HG03342 (cell line): ENCODE measurements at regions not wholly inside any gene's neighbourhood (a gene's known extent, or its start where the extent isn't known, plus 50 kb on each side); places are given as distances from the start of the nearest gene placed in this dataset.

ENCODE experiments used
- ATAC-seq: cut with Tn5 transposase; IDR thresholded peaks from one replicate; pipeline ENCODE4 v1.9.1; 2021; ENCODE audit warnings: mild to moderate bottlenecking, moderate library complexity; ENCODE audit not compliant: unreplicated experiment

DNA sequence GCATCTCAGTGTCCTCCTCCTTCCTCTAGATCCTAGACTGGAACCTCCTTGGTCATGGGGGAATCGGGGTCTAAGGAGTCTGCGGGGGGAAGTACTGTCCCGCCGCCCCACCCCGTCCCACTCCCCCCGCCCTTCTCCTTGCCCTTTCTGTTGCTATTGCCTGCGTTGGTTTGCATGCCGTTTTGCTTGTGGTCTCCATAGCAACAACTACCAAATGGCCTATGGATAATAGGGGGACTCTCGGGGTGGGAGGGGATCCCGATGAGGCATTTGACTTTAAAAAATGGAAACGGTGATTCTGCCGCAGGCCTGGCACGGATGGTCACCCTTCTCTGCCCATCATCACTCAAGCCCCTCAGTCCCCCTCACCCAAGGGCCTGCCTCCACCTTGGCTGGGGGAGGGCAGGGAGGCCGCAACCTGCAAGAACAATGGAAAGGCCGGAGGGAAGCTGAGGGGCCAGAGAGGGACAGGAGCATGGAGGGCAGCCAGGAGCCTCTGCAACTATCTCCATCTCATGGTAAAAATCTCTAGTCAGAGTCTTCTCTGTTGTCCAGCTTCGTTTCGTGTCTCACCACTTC is 231.4 kb upstream of the TNRC6C start:
- ATAC-seq, result no peak

DNA sequence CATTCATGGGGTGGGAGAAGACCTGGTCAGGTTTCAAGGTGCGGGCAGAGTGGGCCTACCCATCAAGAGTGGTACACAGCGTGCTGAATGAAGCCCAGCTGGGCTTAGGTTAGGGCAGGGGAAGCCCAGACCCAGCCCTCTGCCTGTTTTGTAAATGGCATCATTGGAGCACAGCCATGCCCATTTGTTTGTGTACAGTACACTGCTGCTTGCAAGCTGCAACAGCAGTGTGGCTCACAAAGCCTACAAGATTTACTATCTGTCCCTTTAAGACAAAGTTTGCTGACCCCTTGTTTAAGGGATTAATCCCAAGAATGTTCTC is 230.1 kb upstream of the TNRC6C start:
- ATAC-seq, result no peak

DNA sequence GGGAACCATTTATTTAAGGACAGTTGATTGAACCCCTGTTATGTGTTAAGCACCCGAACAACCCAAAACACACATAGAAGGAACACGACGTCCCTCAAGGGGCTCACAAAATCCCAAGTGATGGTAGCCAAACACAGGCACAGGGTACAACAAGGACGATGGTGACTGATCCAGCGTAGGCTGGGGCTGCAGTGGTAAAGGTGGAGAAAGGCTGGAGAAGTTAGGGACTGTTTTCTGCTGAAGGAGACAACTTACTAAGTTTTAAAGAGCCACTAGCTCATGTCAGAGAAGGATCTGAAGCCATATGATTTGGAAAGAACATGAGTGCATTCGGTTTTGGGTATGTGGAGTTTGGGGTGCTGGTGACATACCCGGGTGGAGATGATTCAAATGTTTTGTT is 229.6 kb upstream of the TNRC6C start:
- no peak for ATAC-seq

DNA sequence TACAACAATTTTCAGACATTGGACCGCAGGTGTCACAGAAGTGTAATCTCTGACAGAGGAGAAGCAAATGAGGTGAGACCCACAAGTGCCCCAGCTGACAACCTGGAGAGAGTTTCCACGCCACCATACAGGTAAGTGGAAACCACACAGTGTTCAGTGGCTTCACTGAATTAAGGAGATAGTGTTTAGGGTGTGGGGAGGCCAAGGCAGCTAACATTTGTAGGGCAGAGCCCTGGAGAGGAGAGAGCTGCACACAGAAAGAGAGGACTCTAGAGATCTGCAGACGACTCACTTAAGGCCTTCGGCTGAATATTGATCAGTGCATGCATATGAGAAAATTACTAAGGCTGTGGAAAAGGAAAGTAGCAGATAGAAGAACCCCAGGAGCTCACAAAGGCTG is 228.9 kb upstream of the TNRC6C start:
- no peak for ATAC-seq

DNA sequence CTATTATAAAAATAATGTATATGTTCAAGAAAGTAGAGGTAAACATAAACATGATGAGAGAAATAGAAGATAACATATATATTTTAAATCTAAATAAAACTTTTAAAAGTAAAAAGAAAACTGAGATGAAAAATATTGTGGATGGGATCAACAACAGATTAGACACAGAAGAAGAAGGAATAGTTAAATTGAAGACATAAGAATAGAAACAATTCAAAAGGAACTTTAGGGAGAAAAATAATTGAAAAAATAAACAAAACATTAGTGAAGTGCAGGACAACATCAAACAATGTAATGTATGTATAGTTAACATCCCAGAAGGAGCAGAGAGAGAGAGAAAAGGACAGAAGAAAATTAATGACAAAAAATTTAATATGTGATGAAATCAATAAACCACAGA is 228.1 kb upstream of the TNRC6C start:
- ATAC-seq, result no peak

DNA sequence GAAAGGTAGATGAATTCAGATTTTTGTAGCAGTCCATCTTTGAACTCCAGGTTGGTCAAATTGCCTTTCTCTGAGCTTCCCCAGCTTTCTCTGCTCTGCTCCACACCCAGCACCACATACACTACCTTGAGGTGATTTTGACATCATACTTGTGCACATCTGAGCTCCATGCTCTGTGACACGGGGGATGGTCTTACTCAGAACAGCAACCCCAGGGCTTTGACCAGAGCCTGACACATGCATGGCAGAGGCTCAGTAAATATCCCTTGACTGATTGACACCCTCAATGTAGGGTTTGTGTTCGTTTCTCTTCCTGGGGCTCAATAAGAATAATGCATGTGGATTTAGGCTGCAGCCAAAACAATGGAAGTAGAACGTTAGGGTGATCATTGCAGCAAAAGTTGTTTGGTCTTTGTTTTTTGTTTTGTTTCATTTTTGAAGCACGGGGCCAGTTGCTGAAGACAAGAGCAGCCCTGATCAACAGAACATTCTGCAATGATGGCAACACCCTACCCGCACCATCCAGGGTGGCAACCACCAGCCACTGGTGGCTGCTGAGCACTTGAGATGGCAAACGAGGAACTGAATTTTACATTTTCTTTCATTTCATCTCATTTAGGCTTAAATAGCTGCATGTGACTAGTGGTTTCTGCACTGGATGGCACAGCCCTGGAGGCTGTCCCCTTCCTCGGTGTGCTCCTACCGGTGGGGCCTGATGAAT is 224.8 kb upstream of the TNRC6C start:
- ATAC-seq, result no peak

DNA sequence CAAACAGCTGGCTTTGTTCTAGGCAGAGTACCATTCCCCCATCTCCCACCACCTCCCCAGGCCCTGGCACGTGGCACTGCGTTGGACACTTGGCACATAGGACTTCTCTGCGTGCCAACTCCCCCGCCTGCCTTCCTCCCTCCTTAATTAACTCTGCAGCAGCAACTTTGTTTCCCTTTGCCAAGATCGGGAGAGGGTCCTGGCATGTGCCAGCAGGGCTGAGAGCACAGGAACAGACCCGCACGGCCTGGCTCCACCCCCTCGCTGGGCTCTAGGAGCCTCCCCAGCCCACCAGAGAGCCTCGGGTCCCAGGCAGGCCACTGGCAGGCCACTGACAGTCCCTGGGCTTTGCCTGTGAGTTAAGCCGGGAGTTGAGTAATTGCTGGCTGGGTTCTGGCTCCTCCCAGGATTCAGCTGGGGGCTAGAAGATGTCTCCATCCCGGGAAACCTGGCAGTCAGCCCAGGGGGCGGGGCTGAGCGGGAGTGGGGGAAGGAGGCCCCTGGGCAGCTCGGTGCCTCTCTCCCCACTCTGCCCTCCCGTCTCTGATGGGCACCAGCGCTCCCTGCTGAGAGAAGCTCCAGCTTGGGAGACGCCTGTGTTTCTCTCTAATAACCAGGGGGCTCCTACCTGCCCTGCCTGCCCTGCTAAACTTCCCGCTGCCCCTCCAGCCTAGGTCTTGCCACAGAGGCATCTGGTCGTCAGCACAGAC is 224.0 kb upstream of the TNRC6C start:
- no peak for ATAC-seq

DNA sequence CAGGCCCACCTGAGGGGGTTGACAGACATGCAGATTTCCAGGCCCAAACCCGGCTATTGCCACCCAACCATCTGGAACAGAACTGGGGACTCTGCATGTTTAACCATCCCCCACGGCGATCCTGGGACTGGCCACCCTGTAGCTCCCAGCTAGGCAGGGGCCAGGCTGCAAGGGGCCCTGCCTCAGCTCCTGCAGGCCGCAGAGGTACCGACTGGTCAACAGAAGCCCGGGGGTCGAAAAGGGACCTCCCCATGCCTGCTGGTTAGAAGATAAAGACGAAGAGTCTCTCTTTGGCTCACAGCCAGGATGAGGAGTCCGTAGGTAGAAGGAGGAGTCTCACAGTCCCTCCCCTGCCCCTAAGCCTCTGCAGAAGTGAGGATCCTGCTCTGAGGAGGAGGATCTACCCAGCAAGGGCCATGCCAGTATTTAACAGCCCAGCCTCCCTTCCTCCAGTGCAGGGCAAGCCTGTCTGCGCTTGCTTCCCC is 223.4 kb upstream of the TNRC6C start:
- no peak for ATAC-seq

DNA sequence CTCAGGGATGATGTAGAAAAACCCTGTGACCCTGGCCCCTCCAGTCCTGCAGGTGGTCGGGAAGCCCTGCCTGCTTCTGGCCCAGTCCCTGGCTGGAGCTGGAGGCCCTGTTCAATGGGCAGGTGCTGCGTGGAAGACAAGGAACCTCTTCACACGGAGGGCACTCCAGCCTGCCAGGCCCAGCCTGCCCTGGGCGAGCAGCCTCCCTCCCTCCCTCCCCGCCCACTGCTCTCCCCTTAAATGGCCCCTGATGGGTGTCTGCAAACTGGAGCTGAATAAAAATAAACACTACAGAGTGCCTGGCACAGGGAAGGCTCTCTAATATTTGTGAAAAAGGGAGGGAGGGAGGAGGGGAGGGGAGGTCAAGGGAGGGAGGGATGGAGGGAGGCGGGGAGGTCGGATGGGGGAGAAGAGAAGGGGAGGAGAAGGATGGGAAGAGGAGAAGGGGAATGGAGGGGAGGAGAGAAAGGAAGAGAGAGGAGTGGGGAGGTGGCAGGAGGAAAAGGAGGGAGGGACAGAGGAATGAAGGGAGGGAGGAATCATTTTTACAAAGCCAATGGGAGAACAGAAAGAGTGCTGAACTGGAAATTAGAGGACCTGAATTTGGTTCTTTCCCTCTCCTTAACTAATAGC is 222.8 kb upstream of the TNRC6C start:
- no peak for ATAC-seq

DNA sequence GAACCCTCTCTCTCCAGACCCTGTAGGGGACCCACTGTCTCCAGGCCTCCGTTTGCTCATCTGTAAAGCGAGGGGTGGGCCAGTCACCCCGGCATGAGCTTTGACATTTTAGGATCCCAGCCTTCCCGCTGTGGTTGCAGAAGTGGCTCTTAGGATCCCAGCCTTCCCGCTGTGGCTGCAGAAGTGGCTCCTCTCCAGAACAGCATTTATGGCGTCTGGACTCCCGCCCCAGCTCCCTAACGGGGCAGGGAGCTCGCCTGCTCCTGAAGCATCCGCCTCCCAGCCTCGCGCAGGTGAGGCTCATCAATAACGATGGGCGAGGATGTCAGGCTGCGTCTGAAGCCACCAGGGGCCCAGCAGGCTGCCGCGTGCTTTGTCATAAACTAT is 222.3 kb upstream of the TNRC6C start:
- ATAC-seq, result no peak

DNA sequence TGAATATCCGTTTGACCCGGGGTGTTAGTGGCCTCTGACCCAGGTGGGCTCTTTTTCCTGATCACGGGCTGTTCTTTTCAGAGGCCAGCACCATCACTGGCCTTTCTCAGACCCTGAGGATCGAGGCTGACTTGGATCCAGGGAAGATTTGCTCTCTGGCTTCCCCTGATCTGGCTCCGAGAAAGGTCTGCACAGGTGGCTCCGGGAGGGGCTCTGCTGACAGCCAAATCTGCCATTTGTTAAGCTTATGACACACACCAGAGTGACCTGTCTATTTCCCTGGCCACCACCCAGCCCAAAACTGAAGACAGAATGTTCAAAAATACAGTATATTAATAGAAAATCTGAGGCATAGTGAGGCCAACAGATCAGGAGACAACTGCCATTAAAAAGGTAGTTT is 221.8 kb upstream of the TNRC6C start:
- no peak for ATAC-seq

DNA sequence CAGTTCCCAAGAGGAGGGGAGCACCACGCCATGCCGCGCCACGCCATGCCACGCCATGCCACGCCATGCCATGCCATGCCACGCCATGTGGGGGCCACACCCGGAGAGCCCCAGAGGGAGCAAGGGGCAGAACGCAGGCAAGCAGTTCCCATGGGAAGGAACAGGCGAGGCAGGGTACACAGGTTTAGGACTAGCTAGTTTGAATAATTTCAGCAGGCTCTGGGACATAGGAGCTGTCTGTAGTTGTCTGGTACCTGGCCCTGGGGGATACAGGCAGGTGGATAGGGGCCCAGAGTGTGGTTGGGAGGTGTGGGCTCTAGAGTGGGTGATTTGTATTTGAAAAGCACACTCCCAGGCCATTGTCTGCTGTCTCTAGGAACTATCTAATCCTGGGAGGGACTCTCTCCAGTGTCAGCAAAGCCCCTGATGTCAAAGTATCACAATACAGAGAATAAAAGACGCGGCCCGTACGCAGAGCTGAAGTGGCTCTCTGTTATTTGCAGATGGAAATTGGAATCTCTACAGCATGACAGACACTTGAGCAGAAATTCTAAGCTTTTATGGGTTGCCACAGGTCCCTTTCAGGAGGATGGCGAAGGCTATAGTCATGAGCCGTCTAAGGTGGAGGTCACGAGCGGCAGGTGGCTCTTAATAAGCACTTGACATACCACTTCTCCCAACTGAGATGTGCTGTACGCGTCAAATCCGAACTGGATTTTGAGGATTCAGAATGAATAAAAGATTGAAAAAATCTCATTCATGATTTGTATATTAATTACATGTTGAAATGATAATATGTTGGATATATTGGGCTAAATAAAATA is 220.8 kb upstream of the TNRC6C start:
- no peak for ATAC-seq

DNA sequence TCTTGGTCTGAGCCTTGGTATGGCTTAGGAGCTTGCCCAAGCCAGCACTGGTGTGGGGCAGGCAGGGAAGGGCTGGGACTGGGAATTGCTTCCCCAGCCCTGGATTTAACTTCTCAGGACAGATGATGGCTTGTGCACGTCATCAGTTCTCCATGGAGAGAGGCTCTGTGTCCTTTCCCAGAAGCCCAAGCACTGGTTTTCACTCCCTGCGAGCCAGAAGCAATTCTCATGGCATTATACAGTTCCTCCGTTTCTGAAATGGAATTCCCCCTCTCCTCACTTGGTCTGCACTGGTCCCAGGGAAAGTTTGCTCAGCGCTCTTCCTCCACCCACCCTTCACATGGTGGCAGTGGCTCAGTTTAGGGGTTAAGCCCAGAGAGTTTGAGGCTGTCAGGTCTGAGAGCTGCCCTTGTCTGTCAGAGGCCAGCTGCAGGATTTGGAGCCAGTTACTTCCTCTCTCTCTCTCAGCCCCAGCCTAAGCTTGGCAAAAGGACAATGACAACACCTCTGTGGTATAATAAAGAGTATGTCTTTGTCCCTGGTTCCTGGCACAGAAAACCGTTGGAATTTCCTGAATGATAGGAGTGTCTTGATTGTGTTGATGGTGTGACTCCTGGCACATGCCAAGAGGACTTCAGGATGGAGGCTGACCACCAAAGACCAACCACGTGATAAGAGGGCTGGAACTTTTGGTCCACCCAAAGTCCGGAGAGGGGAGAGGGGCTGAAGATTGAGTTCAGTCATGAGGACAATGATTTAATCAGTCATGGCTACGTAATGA is 219.6 kb upstream of the TNRC6C start:
- no peak for ATAC-seq

DNA sequence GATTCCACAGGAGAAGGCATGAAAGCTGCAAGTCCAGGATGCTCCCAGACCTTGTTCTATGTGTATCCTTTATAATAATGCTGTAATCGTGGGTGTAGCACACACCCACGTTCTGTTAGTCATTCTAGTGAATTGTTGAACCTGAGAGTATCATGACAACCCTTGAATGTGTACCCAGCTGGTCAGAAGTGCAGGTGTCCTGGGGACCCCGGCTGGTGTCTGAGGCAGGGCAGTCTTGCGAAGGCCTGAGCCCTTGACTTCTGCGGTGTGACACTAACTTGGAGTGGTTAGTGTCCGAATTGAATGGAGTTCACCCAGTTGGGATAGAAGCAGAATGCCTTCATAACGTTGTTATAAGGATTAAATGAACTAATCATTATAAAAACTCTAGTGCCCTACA is 218.0 kb upstream of the TNRC6C start:
- no peak for ATAC-seq

DNA sequence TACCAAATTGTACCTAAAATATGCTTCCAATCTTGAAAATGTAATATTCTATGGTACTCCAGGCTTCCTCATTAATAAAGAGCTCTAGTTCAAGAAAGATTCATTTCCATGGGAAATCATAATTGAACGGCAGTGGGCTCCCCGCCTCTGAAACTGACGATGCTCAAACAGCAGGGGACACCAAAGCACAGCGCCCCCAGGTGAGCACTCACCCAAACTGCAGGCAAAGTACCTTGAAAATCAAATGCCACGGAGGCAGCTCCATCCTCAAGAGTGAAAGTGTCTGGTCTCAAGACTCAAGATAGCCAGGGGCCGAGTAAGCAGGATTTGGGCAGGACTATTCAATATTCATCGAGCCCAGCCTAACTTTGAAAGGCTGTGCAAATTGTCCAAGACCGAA is 217.4 kb upstream of the TNRC6C start:
- no peak for ATAC-seq

DNA sequence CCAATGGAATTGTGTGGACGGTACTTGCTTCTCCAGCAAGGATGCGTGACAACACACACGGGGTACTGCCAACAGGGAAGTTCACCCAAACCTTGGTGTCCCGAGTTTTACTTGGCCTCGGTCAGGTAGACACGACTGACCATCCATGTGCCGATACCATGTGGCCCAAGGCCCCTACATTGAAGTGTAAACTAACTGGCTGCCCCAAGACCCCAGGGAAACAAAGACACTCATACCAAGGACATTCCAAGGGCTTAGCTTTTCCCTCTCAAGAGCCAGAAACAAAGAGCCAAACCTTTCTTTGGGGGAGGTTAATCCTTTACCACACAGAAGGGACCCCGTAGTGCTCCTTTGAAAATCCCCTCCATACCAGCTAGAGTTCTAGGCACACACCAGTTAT is 215.9 kb upstream of the TNRC6C start:
- no peak for ATAC-seq

DNA sequence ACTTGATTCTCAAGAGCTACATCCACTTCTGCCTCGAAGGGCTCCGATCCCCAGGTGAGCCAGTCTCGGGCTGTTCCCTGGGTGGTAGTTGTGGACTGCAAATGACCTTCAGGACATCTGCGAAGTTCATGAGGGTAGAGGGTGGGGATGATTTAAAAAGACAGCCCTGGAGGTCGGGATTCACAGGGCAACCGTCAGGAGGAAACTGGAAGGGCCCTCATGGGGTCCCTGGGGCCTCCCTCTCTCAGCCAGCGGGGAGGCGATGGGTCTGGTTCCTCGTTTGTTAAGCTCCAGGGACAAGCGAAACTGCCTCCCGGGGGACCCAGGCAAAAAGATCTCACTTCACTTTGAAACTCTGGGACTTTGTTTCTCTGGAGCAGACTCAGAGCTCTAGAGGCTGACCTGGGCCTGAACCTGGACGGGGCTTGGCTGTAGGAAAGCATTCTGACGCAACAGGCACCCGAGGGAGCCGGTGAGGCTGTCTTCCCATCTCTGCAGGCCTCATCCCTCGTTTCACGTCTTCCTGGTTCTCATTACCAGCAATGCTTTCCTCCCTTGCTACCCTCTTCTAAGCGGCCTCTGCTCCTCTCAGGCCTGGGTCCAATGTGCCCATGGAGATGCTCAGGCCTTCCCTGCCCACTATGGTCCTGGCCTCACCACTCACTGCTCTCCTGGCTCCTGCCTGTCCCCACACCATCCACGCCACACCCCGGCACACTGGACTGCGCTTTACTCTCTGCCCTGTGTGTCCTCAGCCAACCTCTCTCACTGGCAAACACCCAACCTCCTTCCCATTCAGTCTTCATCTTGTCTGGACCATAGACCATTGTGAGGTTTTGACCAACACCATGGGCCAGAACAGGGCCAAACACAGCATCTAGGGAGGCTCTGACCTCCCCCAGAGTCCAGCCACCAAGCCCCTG is 214.2 kb upstream of the TNRC6C start:
- ATAC-seq, result no peak

DNA sequence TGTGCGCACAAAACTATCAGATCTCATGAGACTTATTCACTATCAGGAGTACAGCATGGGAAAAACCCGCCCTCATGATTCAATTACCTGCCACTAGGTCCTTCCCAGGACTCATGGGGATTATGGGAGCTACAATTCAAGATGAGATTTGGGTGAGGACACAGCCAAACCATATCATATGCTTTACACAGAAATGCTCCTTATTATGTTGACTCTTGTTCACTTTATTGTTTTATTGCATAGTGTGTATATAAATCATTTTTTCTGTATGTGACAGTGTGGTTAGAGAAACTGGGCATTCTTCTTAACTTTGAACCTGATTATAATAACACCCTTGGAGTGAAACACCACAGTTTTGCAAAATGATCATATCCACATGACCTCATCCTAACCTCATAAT is 212.8 kb upstream of the TNRC6C start:
- ATAC-seq, result no peak

DNA sequence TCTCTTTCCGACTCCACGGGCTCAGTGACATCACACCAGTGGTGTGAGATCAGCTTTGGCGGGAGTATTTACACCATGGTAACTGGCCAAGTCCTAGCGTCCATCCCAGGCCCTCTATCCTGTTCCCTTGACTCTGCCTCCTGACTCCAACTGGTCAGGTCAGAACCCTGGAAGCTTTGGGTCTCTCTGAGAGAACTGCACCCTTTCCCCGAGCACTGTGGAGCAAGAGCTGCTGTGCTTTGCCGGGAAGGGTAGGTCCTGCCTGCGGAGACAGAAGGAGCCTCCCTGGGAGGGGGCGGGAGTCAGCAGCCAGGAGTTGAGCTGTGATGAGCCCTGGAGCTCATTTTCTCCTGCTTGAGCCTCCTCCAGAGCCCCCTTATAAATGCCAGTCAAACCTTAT is 212.1 kb upstream of the TNRC6C start:
- no peak for ATAC-seq
